Right atrium auricular region (tissue), 2 donors: ENCODE measurements at regions not wholly inside any gene's neighbourhood (a gene's known extent, or its start where the extent isn't known, plus 50 kb on each side); places are given as distances from the start of the nearest gene placed in this dataset.

Experiments
- DNase-seq: peaks from one replicate; pipeline ENCODE4 v3.0.0-alpha.2; 2019; ENCODE audit warnings: low spot score
- H3K27ac ChIP-seq, 2 donors: fragments of 200-600 bp; sonication (generic); 1 replicate in 1 of 2; 2 replicates in 1 of 2; pipeline ENCODE4 v1.5.1; 2016 to 2019
- H3K27me3 ChIP-seq, 2 donors: fragments of 200-600 bp; sonication (generic); one replicate each; pipeline versions ENCODE4 v1.5.1 to v1.6.0; 2017 to 2019
- H3K36me3 ChIP-seq: fragments of 200-600 bp; sonication (generic); one replicate; pipeline ENCODE4 v1.5.1; 2016
- H3K4me1 ChIP-seq, 2 donors: fragments of 200-600 bp; sonication (generic); one replicate each; pipeline versions ENCODE4 v1.5.1 to v1.6.0; 2017 to 2019
- H3K4me3 ChIP-seq, 2 donors: fragments of 200-600 bp; sonication (generic); 1 replicate in 1 of 2; 2 replicates in 1 of 2; pipeline ENCODE4 v1.5.1; 2017 to 2019; ENCODE audit warnings: mild to moderate bottlenecking in 1 of 2, moderate library complexity in 1 of 2
- H3K9me3 ChIP-seq, 2 donors: fragments of 200-600 bp; sonication (generic); one replicate each; pipeline ENCODE4 v1.5.1; 2019
- CTCF ChIP-seq, 2 donors: fragments of 200-600 bp; sonication (generic); IDR thresholded peaks; one replicate each; pipeline ENCODE4 v1.5.1; 2019; ENCODE audit warnings: antibody characterized with exemption in 2 of 2

DNA sequence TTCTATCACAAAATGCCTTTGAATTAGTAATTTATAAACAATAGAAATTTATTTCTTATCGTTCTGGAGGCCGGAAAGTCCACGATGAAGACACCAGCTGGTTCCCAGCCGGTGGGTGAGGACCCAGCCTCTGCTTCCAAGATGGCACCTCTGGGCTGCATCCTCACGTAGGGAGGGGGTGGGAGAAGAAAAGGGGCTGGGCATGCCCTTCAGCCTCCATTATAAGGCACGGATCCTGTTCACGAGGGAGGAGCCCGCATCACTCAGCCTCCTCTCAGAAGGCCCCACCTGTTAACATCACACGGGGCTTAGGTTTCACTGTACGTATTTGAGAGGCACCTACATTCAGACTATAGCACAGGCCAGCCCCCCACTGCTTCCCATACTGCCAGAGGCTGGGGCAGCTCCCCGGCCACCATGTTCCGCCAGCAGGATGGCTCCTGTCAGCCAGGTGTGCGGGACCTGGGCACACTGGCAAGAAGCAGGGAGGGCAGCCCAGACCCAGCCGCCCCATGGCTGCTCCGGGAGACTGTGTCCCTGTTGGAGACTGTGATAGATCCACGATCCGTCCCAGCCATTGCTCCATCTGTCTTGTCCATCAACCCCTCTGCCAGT lies 131.6 kb downstream of the SOX1 start:
- H3K4me1 ChIP-seq, result no peaks in the 10 kb centered on the region
- no peaks in the 10 kb centered on the region for H3K9me3 ChIP-seq
- H3K4me3 ChIP-seq, result no peak overlapping the region
- no peak for TF ChIP-seq CTCF (IDR thresholded peaks at IDR 0.05)
- H3K27ac ChIP-seq, result no peak overlapping the region
- no peak for DNase-seq
- no peaks in the 10 kb centered on the region for H3K27me3 ChIP-seq
- no peaks in the 10 kb centered on the region for H3K36me3 ChIP-seq

DNA sequence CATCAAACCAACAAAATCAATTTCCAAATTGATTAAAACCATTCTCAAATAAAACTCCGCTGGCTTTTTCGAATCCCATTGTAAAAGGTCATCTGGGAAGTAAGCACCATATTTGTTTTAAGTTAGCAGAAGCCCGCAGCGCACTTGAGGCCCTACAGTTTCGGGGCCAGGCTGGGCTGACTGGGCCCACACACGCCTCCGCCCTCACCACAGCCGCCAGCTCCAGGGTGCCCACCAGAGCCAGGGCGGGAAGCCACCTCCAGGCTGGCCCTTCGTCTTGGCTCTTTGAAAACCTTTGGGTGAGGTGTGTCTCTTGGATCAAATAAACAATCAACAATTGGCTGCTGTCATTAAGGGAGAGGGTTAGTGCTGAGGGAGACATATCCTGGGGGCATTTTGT lies 133.3 kb downstream of the SOX1 start:
- H3K27me3 ChIP-seq, result no peaks in the 10 kb centered on the region
- no peaks in the 10 kb centered on the region for H3K36me3 ChIP-seq
- no peaks in the 10 kb centered on the region for H3K4me1 ChIP-seq
- TF ChIP-seq CTCF (IDR thresholded peaks at IDR 0.05), result no peak
- no peak overlapping the region for H3K27ac ChIP-seq
- DNase-seq, result no peak
- no peak overlapping the region for H3K4me3 ChIP-seq
- H3K9me3 ChIP-seq, result no peaks in the 10 kb centered on the region

- TF ChIP-seq CTCF (IDR thresholded peaks at IDR 0.05), result no peak
Observed at GRCh38 chr13:112202266-112202665, 135.3 kb downstream of the SOX1 start.

DNA sequence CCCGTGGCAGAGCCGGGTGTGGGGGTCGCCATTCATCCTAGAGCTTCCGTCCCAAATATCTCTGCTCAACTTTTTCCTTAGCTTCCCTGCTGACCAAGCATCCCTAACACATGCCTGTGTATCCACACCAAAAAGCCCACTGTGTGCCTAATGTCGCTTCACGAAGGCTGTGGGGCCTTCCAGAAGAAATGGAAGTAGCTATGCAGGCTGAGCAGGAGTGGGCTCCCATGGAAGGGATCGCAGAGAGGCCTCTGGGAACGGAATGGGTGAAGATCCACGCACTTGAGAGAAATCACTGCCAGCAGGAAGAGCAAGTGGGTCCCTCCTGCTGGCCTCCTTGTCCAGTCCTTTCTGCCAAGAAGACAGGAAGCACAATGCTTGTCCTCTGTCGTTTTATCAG lies 136.0 kb downstream of the SOX1 start:
- H3K9me3 ChIP-seq, result no peaks in the 10 kb centered on the region
- H3K27me3 ChIP-seq, result peaks cover 0 to 9% of the 10 kb centered on the region in 2 donors
- no peaks in the 10 kb centered on the region for H3K36me3 ChIP-seq
- H3K27ac ChIP-seq, result no peak overlapping the region
- DNase-seq, result no peak
- TF ChIP-seq CTCF (IDR thresholded peaks at IDR 0.05), result no peak
- H3K4me1 ChIP-seq, result no peaks in the 10 kb centered on the region
- H3K4me3 ChIP-seq, result no peak overlapping the region

More at GRCh38 chr13:112202266-112202665, 135.3 kb downstream of the SOX1 start:
- no peak for DNase-seq
- Histone ChIP-seq H3K27ac (no peak overlapping the region), H3K4me1 (no peaks in the 10 kb centered on the region), H3K36me3 (no peaks in the 10 kb centered on the region), H3K4me3 (no peak overlapping the region), H3K9me3 (no peaks in the 10 kb centered on the region), H3K27me3 (peaks cover 0 to 4% of the 10 kb centered on the region in 2 donors)

- Histone ChIP-seq H3K9me3 (no peaks in the 10 kb centered on the region), H3K36me3 (no peaks in the 10 kb centered on the region), H3K27me3 (peaks cover 0 to 9% of the 10 kb centered on the region in 2 donors), H3K4me1 (no peaks in the 10 kb centered on the region), H3K27ac (no peak overlapping the region), H3K4me3 (no peak overlapping the region)
- no peak for DNase-seq
- no peak for TF ChIP-seq CTCF (IDR thresholded peaks at IDR 0.05)
Observed at GRCh38 chr13:112203614-112204013, 136.7 kb downstream of the SOX1 start.
